GM12873 (cell line): ENCODE measurements at regions not wholly inside any gene's neighbourhood (a gene's known extent, or its start where the extent isn't known, plus 50 kb on each side); places are given as distances from the start of the nearest gene placed in this dataset.

Source experiments
- CTCF ChIP-seq: IDR thresholded peaks from 2 replicates; pipeline ENCODE4 v1.5.1; 2012; ENCODE audit warnings: low read depth, mild to moderate bottlenecking, moderate library complexity, low read length, control low read depth; ENCODE audit not compliant: insufficient read depth; ENCODE audit errors: missing control alignments

- TF ChIP-seq CTCF = no peak
These were observed 218.5 kb upstream of the CNTN3 start for GRCh38 chr3:74832925-74833324.

- TF ChIP-seq CTCF = no peak
These were observed 209.9 kb upstream of the CNTN3 start for GRCh38 chr3:74824366-74824765.

DNA sequence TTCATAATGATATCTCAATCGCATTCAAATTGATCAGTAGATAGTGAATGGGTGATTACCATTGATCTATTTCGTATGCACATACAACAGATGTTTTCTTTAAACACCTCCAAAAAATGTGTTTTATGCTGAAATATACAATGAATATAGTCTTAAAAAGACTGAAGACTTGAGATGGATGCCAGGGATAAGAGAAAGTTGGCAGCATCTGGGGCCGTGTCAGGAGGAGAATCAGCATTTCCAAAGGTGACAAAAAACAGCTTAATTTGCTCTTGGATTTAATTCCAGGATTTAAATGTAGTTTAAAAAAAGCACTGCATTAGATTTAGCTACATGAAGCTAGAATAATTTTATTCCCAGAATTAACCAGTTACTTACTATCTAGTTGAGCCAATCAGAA lies 199.7 kb upstream of the CNTN3 start:
- TF ChIP-seq CTCF = no peak

DNA sequence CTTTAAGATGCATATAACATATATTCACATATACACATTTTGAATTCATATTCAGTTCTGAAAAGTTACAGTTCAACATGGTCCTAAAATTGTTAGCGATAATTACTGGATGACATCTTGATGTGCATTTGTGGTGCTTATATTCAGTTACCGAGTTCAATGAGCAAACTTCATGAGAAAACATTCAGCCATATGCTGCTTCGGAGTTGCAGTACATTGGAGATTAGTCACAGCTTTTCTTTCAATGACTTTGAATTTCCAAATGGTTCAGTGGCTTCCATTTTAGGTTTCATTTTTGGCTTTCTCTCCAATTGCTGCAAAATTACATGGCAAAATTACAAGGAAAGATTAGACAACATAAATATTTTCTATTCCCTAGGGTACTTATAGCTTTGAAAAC lies 198.3 kb upstream of the CNTN3 start:
- no peak for TF ChIP-seq CTCF

- no peak for TF ChIP-seq CTCF
These were observed 194.2 kb upstream of the CNTN3 start for GRCh38 chr3:74808506-74809275.

DNA sequence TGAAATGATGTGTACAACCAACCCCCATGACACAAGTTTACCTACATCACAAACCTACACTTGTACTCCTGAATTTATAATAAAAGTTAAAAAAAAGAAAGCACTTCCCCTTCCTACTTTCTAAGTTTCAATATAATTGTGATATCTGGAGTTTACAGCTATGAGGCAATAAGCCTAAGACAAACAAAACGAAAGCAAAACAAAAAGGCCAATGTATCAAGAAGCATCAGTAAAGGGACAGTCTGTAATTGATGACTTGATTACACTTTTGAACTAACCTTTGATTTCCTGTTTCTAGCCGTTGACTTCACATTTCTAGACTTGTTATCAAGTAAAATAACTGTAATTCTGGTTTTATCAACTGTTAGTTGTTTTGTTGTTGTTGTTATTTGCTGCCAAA lies 187.5 kb upstream of the CNTN3 start:
- TF ChIP-seq CTCF = no peak

GRCh38 chr3:74789111-74789510 lies 174.7 kb upstream of the CNTN3 start:
- TF ChIP-seq CTCF = no peak
